Liver (tissue), 3 donors: ENCODE measurements at regions not wholly inside any gene's neighbourhood (a gene's known extent, or its start where the extent isn't known, plus 50 kb on each side); places are given as distances from the start of the nearest gene placed in this dataset.

Source experiments
- CTCF ChIP-seq: fragments of 150-350 bp; IDR thresholded peaks from 2 replicates; pipeline ENCODE4 v1.5.1; 2017; ENCODE audit warnings: improper control_type of control experiment, low read depth, low read length; ENCODE audit not compliant: missing input control
- FOXA1 ChIP-seq: IDR thresholded peaks from 2 replicates; pipeline ENCODE4 v1.6.1; 2016; ENCODE audit warnings: antibody characterized with exemption
- GABPA ChIP-seq, 2 donors: IDR thresholded peaks in 1 of 2; conservative IDR thresholded peaks in 1 of 2; 2 replicates each; pipeline ENCODE4 v1.6.1; 2016; ENCODE audit warnings: antibody characterized with exemption in 2 of 2, mild to moderate bottlenecking in 1 of 2, moderate library complexity in 1 of 2
- JUND ChIP-seq, 2 donors: IDR thresholded peaks; 2 replicates each; pipeline ENCODE4 v1.6.1; 2016; ENCODE audit warnings: antibody characterized with exemption in 2 of 2
- MAX ChIP-seq: IDR thresholded peaks from 2 replicates; pipeline ENCODE4 v1.6.1; 2016; ENCODE audit warnings: antibody characterized with exemption
- REST ChIP-seq: IDR thresholded peaks from 2 replicates; pipeline ENCODE4 v1.6.1; 2016; ENCODE audit warnings: antibody characterized with exemption, mild to moderate bottlenecking
- SP1 ChIP-seq: IDR thresholded peaks from 2 replicates; pipeline ENCODE4 v1.6.1; 2018; ENCODE audit warnings: antibody characterized with exemption, mild to moderate bottlenecking
- YY1 ChIP-seq: IDR thresholded peaks from 2 replicates; pipeline ENCODE4 v1.6.1; 2016; ENCODE audit warnings: antibody characterized with exemption, mild to moderate bottlenecking
- donor health status: healthy.
- donor health status: healthy.

- no peak for TF ChIP-seq GABPA (IDR thresholded peaks at IDR 0.05 in 1 of 2, conservative IDR thresholded peaks at IDR 0.05 in 1 of 2)
- TF ChIP-seq CTCF, result no peak
- TF ChIP-seq MAX, result no peak
- TF ChIP-seq SP1, result no peak
- TF ChIP-seq FOXA1, result no peak
- TF ChIP-seq YY1, result no peak
- no peak for TF ChIP-seq JUND (IDR thresholded peaks at IDR 0.05)
- TF ChIP-seq REST, result no peak
These were observed 285.0 kb downstream of the ASMT start for GRCh38 chrX:1899841-1900240.
